ENCODE measurements at regions not wholly inside any gene's neighbourhood (a gene's known extent, or its start where the extent isn't known, plus 50 kb on each side); places are given as distances from the start of the nearest gene placed in this dataset.

- TF ChIP-seq GATA2 (IDR thresholded peaks at IDR 0.05; ENCODE audit: low read depth, low read length): no peak
- TF ChIP-seq GATA3 (IDR thresholded peaks at IDR 0.05; ENCODE audit: low read depth, low read length): no peak
Observed at GRCh38 chr3:81859524-81859923, 98.1 kb upstream of the GBE1 start.

- TF ChIP-seq GATA2 (IDR thresholded peaks at IDR 0.05; ENCODE audit: low read depth, low read length) (no peak), GATA3 (IDR thresholded peaks at IDR 0.05; ENCODE audit: low read depth, low read length) (no peak)
Observed at GRCh38 chr3:81853431-81853830, 92.0 kb upstream of the GBE1 start.

GRCh38 chr3:81851176-81851575 is 89.7 kb upstream of the GBE1 start:
- TF ChIP-seq GATA2 (IDR thresholded peaks at IDR 0.05; ENCODE audit: low read depth, low read length) (no peak), GATA3 (IDR thresholded peaks at IDR 0.05; ENCODE audit: low read depth, low read length) (no peak)

DNA sequence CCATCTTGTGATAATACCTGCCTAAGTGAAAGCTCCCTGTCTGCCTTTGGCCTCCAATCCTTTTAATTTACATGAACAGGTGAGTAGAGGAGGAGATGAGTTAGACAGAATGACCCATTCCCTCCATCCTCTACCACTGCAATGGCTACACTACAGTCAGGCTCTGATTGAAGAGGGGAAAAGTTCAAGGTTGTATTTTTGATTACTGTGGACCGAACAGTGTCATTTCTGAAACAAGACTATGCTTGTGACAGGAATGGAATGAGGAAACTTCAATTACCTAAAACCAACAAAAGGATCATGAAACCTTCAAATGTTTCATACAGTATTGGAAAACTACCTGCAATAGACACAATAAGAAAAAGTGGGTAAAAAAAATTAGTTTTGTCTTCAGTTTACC is 85.5 kb upstream of the GBE1 start:
- TF ChIP-seq GATA3 (IDR thresholded peaks at IDR 0.05; ENCODE audit: low read depth, low read length) (no peak), GATA2 (IDR thresholded peaks at IDR 0.05; ENCODE audit: low read depth, low read length) (no peak)

DNA sequence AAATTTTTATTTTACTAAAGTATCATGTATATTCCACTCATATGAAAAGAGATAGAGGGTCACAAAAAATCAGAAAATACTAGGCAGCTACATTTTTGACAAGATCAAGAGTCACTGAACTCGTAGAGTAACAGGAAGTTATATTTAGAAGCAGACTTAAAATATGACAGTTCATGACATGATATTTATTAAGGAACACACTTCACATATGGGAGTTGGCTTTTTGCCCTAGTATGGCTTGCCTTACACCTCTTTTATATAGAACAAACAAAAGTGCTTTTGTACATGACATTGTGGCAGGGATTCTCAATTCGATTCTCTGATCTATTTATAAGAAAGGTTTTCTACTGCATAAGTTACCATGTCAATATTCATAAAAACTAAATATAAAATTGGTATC is 80.1 kb upstream of the GBE1 start:
- no peak for TF ChIP-seq GATA3 (IDR thresholded peaks at IDR 0.05; ENCODE audit: low read depth, low read length)
- no peak for TF ChIP-seq GATA2 (IDR thresholded peaks at IDR 0.05; ENCODE audit: low read depth, low read length)

- TF ChIP-seq GATA3 (IDR thresholded peaks at IDR 0.05; ENCODE audit: low read depth, low read length) (no peak), GATA2 (IDR thresholded peaks at IDR 0.05; ENCODE audit: low read depth, low read length) (no peak)
Observed at GRCh38 chr3:81839504-81840094, 78.2 kb upstream of the GBE1 start.

DNA sequence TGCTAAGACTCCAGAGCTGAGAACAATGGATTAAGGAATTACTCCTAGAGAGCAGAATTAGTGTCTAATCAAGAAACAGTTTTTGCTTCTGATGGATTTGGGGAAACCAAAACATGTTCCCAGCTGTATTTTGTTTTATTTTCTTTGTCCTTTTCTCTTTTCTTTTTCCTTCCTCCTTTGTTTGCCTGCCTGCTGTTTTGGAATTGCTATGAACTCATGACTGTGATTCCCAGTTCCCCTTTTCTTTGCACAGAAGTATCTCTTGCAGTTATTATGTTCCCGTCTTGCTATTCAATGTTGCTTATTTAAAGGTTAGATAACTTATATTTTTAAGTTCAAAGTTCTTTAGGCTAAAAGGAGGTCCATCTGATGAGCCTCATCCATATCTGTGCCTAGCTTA is 77.0 kb upstream of the GBE1 start:
- TF ChIP-seq GATA2 (IDR thresholded peaks at IDR 0.05; ENCODE audit: low read depth, low read length) (no peak), GATA3 (IDR thresholded peaks at IDR 0.05; ENCODE audit: low read depth, low read length) (no peak)

GRCh38 chr3:81837071-81837593 is 75.7 kb upstream of the GBE1 start:
- TF ChIP-seq GATA3 (IDR thresholded peaks at IDR 0.05; ENCODE audit: low read depth, low read length): no peak
- TF ChIP-seq GATA2 (IDR thresholded peaks at IDR 0.05; ENCODE audit: low read depth, low read length): no peak

- TF ChIP-seq GATA2 (IDR thresholded peaks at IDR 0.05; ENCODE audit: low read depth, low read length): no peak
Observed at GRCh38 chr3:81829937-81830336, 68.5 kb upstream of the GBE1 start.

GRCh38 chr3:81823882-81824395 is 62.5 kb upstream of the GBE1 start:
- no peak for TF ChIP-seq GATA3 (IDR thresholded peaks at IDR 0.05; ENCODE audit: low read depth, low read length)
- no peak for TF ChIP-seq GATA2 (IDR thresholded peaks at IDR 0.05; ENCODE audit: low read depth, low read length)

- TF ChIP-seq GATA3 (IDR thresholded peaks at IDR 0.05; ENCODE audit: low read depth, low read length) (no peak), GATA2 (IDR thresholded peaks at IDR 0.05; ENCODE audit: low read depth, low read length) (no peak)
Observed at GRCh38 chr3:81823086-81823485, 61.6 kb upstream of the GBE1 start.

GRCh38 chr3:81816473-81817250 is 55.2 kb upstream of the GBE1 start:
- TF ChIP-seq GATA3 (IDR thresholded peaks at IDR 0.05; ENCODE audit: low read depth, low read length) (no peak), GATA2 (IDR thresholded peaks at IDR 0.05; ENCODE audit: low read depth, low read length) (no peak)
